Natural killer cell (primary cell): ENCODE measurements at regions not wholly inside any gene's neighbourhood (a gene's known extent, or its start where the extent isn't known, plus 50 kb on each side); places are given as distances from the start of the nearest gene placed in this dataset.
A peak's percentile ranks its signal among the peaks of the same experiment; 100 is the strongest.

Experiments
- ATAC-seq, 3 donors: fragments of 150-1000 bp in 2 of 3; fragments of 200-7000 bp in 1 of 3; cut with Tn5 transposase; 1 replicate in 1 of 3; 2 replicates in 2 of 3; pipeline ENCODE4 v1.10.0; 2021; ENCODE audit warnings: mild to moderate bottlenecking in 2 of 3, moderate library complexity in 2 of 3
- DNase-seq, 2 donors: peaks; one replicate each; pipeline versions ENCODE4 v3.0.0 to v3.0.0-alpha.2; 2013 to 2021; ENCODE audit warnings: mixed read lengths in 1 of 2
- H3K27ac ChIP-seq: one replicate; pipeline ENCODE4 v1.5.1; 2013; ENCODE audit warnings: mild to moderate bottlenecking, low read length
- H3K27me3 ChIP-seq: one replicate; pipeline ENCODE4 v1.6.1; 2013; ENCODE audit warnings: low read length; ENCODE audit not compliant: control insufficient read depth, insufficient read depth
- H3K36me3 ChIP-seq: one replicate; pipeline ENCODE4 v1.6.1; 2013; ENCODE audit warnings: low read length; ENCODE audit not compliant: control insufficient read depth, insufficient read depth
- H3K4me1 ChIP-seq: one replicate; pipeline ENCODE4 v1.6.1; 2013; ENCODE audit warnings: low read length; ENCODE audit not compliant: control insufficient read depth, insufficient read depth
- H3K4me3 ChIP-seq: one replicate; pipeline ENCODE4 v1.5.1; 2013; ENCODE audit warnings: low read length
- H3K9me3 ChIP-seq: one replicate; pipeline ENCODE4 v1.6.1; 2013; ENCODE audit warnings: low read length; ENCODE audit not compliant: control insufficient read depth, insufficient read depth
- H3K27ac Mint-ChIP-seq, 2 donors: one replicate each; pipeline ENCODE4 v1.8.0; 2022; ENCODE audit warnings: mild to moderate bottlenecking in 2 of 2, mixed read lengths in 2 of 2, moderate library complexity in 1 of 2
- H3K27me3 Mint-ChIP-seq, 2 donors: one replicate each; pipeline ENCODE4 v1.8.0; 2022; ENCODE audit warnings: low read depth in 2 of 2, mixed read lengths in 2 of 2
- H3K36me3 Mint-ChIP-seq: one replicate; pipeline ENCODE4 v1.8.0; 2022; ENCODE audit warnings: mixed read lengths
- H3K4me1 Mint-ChIP-seq, 2 donors: one replicate each; pipeline ENCODE4 v1.8.0; 2022; ENCODE audit warnings: mixed read lengths in 2 of 2
- H3K4me3 Mint-ChIP-seq: one replicate; pipeline ENCODE4 v1.8.0; 2022; ENCODE audit warnings: mild to moderate bottlenecking, moderate library complexity, mixed read lengths
- H3K9me3 Mint-ChIP-seq, 2 donors: one replicate each; pipeline ENCODE4 v1.8.0; 2022; ENCODE audit warnings: mixed read lengths in 2 of 2
- CTCF ChIP-seq: fragments of 200-600 bp; IDR thresholded peaks from one replicate; pipeline ENCODE4 v1.8.0; 2022; ENCODE audit warnings: antibody characterized with exemption
- WGBS: methylation state at CpG from one replicate; pipeline ENCODE4 v1.1.7; 2013; ENCODE audit warnings: missing lambda C conversion rate; ENCODE audit not compliant: insufficient coverage; 5-methylcytosine and 5-hydroxymethylcytosine counted together
- intact Hi-C: fragments of 100-400 bp; cut with micrococcal nuclease; formaldehyde crosslinking; loops from one replicate; pipeline ENCODE4 v1.14.2; 2022

DNA sequence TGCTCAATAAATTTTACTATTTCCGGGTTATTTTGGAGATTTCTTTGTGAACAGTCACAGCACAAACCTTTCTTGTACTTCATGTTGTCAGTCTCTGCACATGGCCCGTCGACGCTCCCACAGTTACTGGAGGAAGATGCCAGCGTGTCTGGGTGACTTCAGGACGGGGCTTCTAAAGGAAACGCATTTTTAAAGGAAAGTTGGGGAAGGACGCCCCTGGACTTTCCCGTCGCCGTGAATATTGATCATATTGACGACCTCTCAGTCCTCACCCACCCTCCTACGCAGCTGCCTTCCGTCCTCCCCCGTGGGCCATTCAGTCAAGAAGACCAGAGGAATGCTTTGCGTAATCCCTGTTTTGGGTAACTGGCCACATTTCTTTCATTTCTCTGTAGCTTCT lies 71.1 kb upstream of the SNTG2 start:
- WGBS = 94% methylated on average over 16 of the region's 16 CpGs
- Histone ChIP-seq H3K27me3 (no peaks in the 10 kb centered on the region), H3K9me3 (no peaks in the 10 kb centered on the region), H3K4me3 (no peak overlapping the region), H3K36me3 (no peaks in the 10 kb centered on the region), H3K27ac (no peak overlapping the region), H3K4me1 (no peaks in the 10 kb centered on the region)
- peaks cover 18 to 23% of the 10 kb centered on the region in 2 donors for H3K27me3 Mint-ChIP-seq
- intact Hi-C loops = no loop called here
- no peak overlapping the region for H3K27ac Mint-ChIP-seq
- H3K4me1 Mint-ChIP-seq = no peaks in the 10 kb centered on the region
- TF ChIP-seq CTCF = no peak
- no peak for ATAC-seq
- H3K36me3 Mint-ChIP-seq = no peaks in the 10 kb centered on the region
- no peak overlapping the region for H3K4me3 Mint-ChIP-seq
- H3K9me3 Mint-ChIP-seq = no peaks in the 10 kb centered on the region
- no peak for DNase-seq

DNA sequence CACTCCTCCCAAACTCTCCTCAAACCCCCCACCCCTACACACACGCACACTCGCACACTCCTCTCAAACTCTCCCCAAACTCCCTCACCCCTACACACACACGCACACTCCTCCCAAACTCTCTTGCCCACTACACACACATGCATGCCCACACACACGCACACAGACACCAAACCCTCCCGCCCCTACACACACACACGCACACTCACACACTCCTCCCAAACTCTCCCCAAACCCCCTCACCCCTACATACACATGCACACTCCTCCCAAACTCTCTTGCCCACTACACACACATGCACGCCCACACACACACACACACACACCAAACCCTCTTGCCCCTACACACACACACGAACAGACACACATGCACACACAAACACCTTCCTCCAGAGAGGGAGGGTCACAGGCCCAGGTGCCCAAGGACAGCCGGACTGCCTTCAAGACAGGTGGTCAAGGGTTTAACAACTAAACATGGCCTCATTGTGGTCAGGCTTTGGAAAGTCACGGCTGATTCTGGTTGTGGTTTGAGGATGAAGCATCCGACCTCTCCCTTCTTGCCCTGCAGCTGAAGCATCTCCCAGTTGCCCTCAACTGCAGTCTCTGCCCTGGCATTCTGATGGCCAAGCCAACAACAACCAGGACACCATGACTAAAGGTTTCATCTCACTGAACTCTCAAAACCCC lies 72.3 kb upstream of the SNTG2 start:
- Histone ChIP-seq H3K36me3 (no peaks in the 10 kb centered on the region), H3K4me3 (no peak overlapping the region), H3K9me3 (no peaks in the 10 kb centered on the region), H3K27me3 (no peaks in the 10 kb centered on the region), H3K27ac (no peak overlapping the region), H3K4me1 (no peaks in the 10 kb centered on the region)
- no peak overlapping the region for H3K4me3 Mint-ChIP-seq
- TF ChIP-seq CTCF = no peak
- peaks cover 11 to 14% of the 10 kb centered on the region in 2 donors for H3K27me3 Mint-ChIP-seq
- DNase-seq = no peak
- intact Hi-C loops = no loop called here
- no peaks in the 10 kb centered on the region for H3K9me3 Mint-ChIP-seq
- WGBS = 85% methylated on average over 11 of the region's 11 CpGs
- no peaks in the 10 kb centered on the region for H3K4me1 Mint-ChIP-seq
- no peaks in the 10 kb centered on the region for H3K36me3 Mint-ChIP-seq
- peak in 1 of 3 donors; percentile 30 for ATAC-seq
- H3K27ac Mint-ChIP-seq = no peak overlapping the region

- H3K27ac Mint-ChIP-seq = no peak overlapping the region
- Histone ChIP-seq H3K9me3 (no peaks in the 10 kb centered on the region), H3K27ac (no peak overlapping the region), H3K36me3 (no peaks in the 10 kb centered on the region), H3K4me3 (no peak overlapping the region), H3K4me1 (no peaks in the 10 kb centered on the region), H3K27me3 (no peaks in the 10 kb centered on the region)
- H3K4me1 Mint-ChIP-seq = no peaks in the 10 kb centered on the region
- intact Hi-C loops = no loop called here
- no peak for TF ChIP-seq CTCF
- no peaks in the 10 kb centered on the region for H3K9me3 Mint-ChIP-seq
- DNase-seq (no peak), ATAC-seq (peak in 1 of 3 donors; percentile 33)
- H3K4me3 Mint-ChIP-seq = no peak overlapping the region
- H3K27me3 Mint-ChIP-seq = peaks cover 7 to 9% of the 10 kb centered on the region in 2 donors
- H3K36me3 Mint-ChIP-seq = no peaks in the 10 kb centered on the region
- 93% methylated on average over 14 of the region's 14 CpGs for WGBS
These were observed 72.9 kb upstream of the SNTG2 start for GRCh38 chr2:877747-878146.
